HEK293 (cell line): ENCODE measurements at regions not wholly inside any gene's neighbourhood (a gene's known extent, or its start where the extent isn't known, plus 50 kb on each side); places are given as distances from the start of the nearest gene placed in this dataset.

Experiments
- CTCF ChIA-PET: fragments of 350-600 bp; formaldehyde crosslinking; extraction: SDS; loops from one replicate; lab custom pipeline; 2021; ENCODE audit warnings: antibody characterized with exemption; lab: Yijun Ruan, JAX
- POLR2A ChIA-PET: fragments of 300-600 bp; formaldehyde crosslinking; extraction: SDS; loops from one replicate; lab custom pipeline; 2020; ENCODE audit warnings: antibody characterized with exemption, inconsistent platforms; lab: Yijun Ruan, JAX
- H3K27ac ChIP-seq: fragments of 200-500 bp; sonication (Bioruptor generic); 2 replicates; pipeline ENCODE4 v1.5.1; 2014; ENCODE audit warnings: low read depth, low read length, control low read depth, inconsistent platforms; ENCODE audit errors: extremely low read depth
- H3K36me3 ChIP-seq, 2 experiments: fragments of 200-500 bp in 1 of 2; sonication (Bioruptor generic) in 1 of 2; 1 replicate in 1 of 2; 2 replicates in 1 of 2; pipeline ENCODE4 v1.5.1; 2014 to 2017; ENCODE audit warnings: inconsistent platforms in 2 of 2, low read length in 2 of 2; ENCODE audit not compliant: control insufficient read depth in 2 of 2, insufficient read depth in 1 of 2
- H3K4me1 ChIP-seq: fragments of 200-500 bp; sonication (Bioruptor generic); 2 replicates; pipeline ENCODE4 v1.5.1; 2014; ENCODE audit warnings: mild to moderate bottlenecking, low read length, inconsistent platforms; ENCODE audit not compliant: control insufficient read depth, insufficient read depth
- H3K4me3 ChIP-seq: 2 replicates; pipeline ENCODE4 v1.5.1; 2011; ENCODE audit warnings: low read depth, mild to moderate bottlenecking, control low read depth, low read length, moderate library complexity
- H3K9me3 ChIP-seq: fragments of 200-500 bp; sonication (Bioruptor generic); 2 replicates; pipeline ENCODE4 v1.5.1; 2014; ENCODE audit warnings: low read depth, low read length, inconsistent platforms; ENCODE audit not compliant: control insufficient read depth, insufficient read depth
- AEBP2 ChIP-seq: fragments of 450-650 bp; formaldehyde crosslinking; IDR thresholded peaks from 2 replicates; pipeline ENCODE4 v1.5.1; 2016; ENCODE audit warnings: missing biosample characterization, missing genetic modification characterization, borderline replicate concordance
- FEZF1 ChIP-seq: fragments of 450-650 bp; formaldehyde crosslinking; IDR thresholded peaks from 2 replicates; pipeline ENCODE4 v1.5.1; 2016; ENCODE audit warnings: missing biosample characterization, missing genetic modification characterization
- GLIS1 ChIP-seq: fragments of 450-650 bp; formaldehyde crosslinking; IDR thresholded peaks from 2 replicates; pipeline ENCODE4 v1.5.1; 2016; ENCODE audit warnings: missing biosample characterization, missing genetic modification characterization
- GLIS2 ChIP-seq: fragments of 450-650 bp; formaldehyde crosslinking; IDR thresholded peaks from 2 replicates; pipeline ENCODE4 v1.5.1; 2016; ENCODE audit warnings: missing biosample characterization, missing genetic modification characterization
- RBAK ChIP-seq: fragments of 450-650 bp; formaldehyde crosslinking; IDR thresholded peaks from 2 replicates; pipeline ENCODE4 v1.5.1; 2016; ENCODE audit warnings: missing biosample characterization, missing genetic modification characterization
- SP3 ChIP-seq: fragments of 450-650 bp; formaldehyde crosslinking; IDR thresholded peaks from 2 replicates; pipeline ENCODE4 v1.5.1; 2016; ENCODE audit warnings: missing biosample characterization, missing genetic modification characterization
- TCF7L2 ChIP-seq: IDR thresholded peaks from 2 replicates; pipeline ENCODE4 v1.6.1; 2011; ENCODE audit warnings: low read depth, mild to moderate bottlenecking, inconsistent platforms, low read length, moderate library complexity, borderline replicate concordance
- ZBTB11 ChIP-seq: fragments of 450-650 bp; formaldehyde crosslinking; conservative IDR thresholded peaks from 2 replicates; pipeline ENCODE4 v1.5.1; 2016; ENCODE audit warnings: low read depth, missing biosample characterization, missing genetic modification characterization
- ZEB2 ChIP-seq: fragments of 450-650 bp; formaldehyde crosslinking; IDR thresholded peaks from 2 replicates; pipeline ENCODE4 v1.5.1; 2016; ENCODE audit warnings: missing biosample characterization, missing genetic modification characterization
- ZNF138 ChIP-seq: fragments of 450-650 bp; formaldehyde crosslinking; IDR thresholded peaks from 2 replicates; pipeline ENCODE4 v1.5.1; 2016; ENCODE audit warnings: missing biosample characterization, missing genetic modification characterization, borderline replicate concordance
- ZNF169 ChIP-seq: fragments of 450-650 bp; formaldehyde crosslinking; IDR thresholded peaks from 2 replicates; pipeline ENCODE4 v1.5.1; 2016; ENCODE audit warnings: missing biosample characterization, missing genetic modification characterization
- ZNF223 ChIP-seq: fragments of 450-650 bp; formaldehyde crosslinking; IDR thresholded peaks from 2 replicates; pipeline ENCODE4 v1.5.1; 2016; ENCODE audit warnings: missing biosample characterization, missing genetic modification characterization
- ZNF274 ChIP-seq, 2 experiments: fragments of 200-500 bp in 1 of 2; fragments of 450-650 bp in 1 of 2; sonication (Bioruptor generic) in 1 of 2; formaldehyde crosslinking in 1 of 2; IDR thresholded peaks; 2 replicates each; pipeline versions ENCODE4 v1.5.1 to v1.6.1; 2014 to 2016; ENCODE audit warnings: borderline replicate concordance in 1 of 2, inconsistent platforms in 1 of 2, low read length in 1 of 2, missing biosample characterization in 1 of 2, missing genetic modification characterization in 1 of 2
- ZNF362 ChIP-seq: fragments of 450-650 bp; formaldehyde crosslinking; IDR thresholded peaks from 2 replicates; pipeline ENCODE4 v1.5.1; 2016; ENCODE audit warnings: missing biosample characterization, missing genetic modification characterization
- ZNF366 ChIP-seq: fragments of 450-650 bp; formaldehyde crosslinking; conservative IDR thresholded peaks from 2 replicates; pipeline ENCODE4 v1.5.1; 2016; ENCODE audit warnings: missing biosample characterization, missing genetic modification characterization
- ZNF391 ChIP-seq: fragments of 450-650 bp; formaldehyde crosslinking; IDR thresholded peaks from 2 replicates; pipeline ENCODE4 v1.5.1; 2016; ENCODE audit warnings: low read depth, missing biosample characterization, missing genetic modification characterization, borderline replicate concordance
- ZNF404 ChIP-seq: fragments of 450-650 bp; formaldehyde crosslinking; IDR thresholded peaks from 2 replicates; pipeline ENCODE4 v1.5.1; 2017; ENCODE audit warnings: missing biosample characterization, missing genetic modification characterization
- ZNF473 ChIP-seq: fragments of 450-650 bp; formaldehyde crosslinking; IDR thresholded peaks from 2 replicates; pipeline ENCODE4 v1.5.1; 2017; ENCODE audit warnings: missing biosample characterization, missing genetic modification characterization
- ZNF48 ChIP-seq: fragments of 450-650 bp; formaldehyde crosslinking; IDR thresholded peaks from 2 replicates; pipeline ENCODE4 v1.5.1; 2016; ENCODE audit warnings: missing biosample characterization, missing genetic modification characterization
- ZNF501 ChIP-seq: fragments of 450-650 bp; formaldehyde crosslinking; IDR thresholded peaks from 2 replicates; pipeline ENCODE4 v1.5.1; 2016; ENCODE audit warnings: missing biosample characterization, missing genetic modification characterization
- ZNF548 ChIP-seq: fragments of 450-650 bp; formaldehyde crosslinking; IDR thresholded peaks from 2 replicates; pipeline ENCODE4 v1.5.1; 2016; ENCODE audit warnings: missing biosample characterization, missing genetic modification characterization
- ZNF549 ChIP-seq: fragments of 450-650 bp; IDR thresholded peaks from 2 replicates; pipeline ENCODE4 v1.5.1; 2018; ENCODE audit warnings: missing biosample characterization, missing genetic modification characterization, mild to moderate bottlenecking, inconsistent platforms, moderate library complexity
- ZNF560 ChIP-seq: fragments of 450-650 bp; formaldehyde crosslinking; IDR thresholded peaks from 2 replicates; pipeline ENCODE4 v1.5.1; 2017; ENCODE audit warnings: missing biosample characterization, missing genetic modification characterization, borderline replicate concordance
- ZNF600 ChIP-seq: fragments of 450-650 bp; formaldehyde crosslinking; IDR thresholded peaks from 2 replicates; pipeline ENCODE4 v1.5.1; 2016; ENCODE audit warnings: missing biosample characterization, missing genetic modification characterization
- ZSCAN18 ChIP-seq: fragments of 450-650 bp; formaldehyde crosslinking; IDR thresholded peaks from 2 replicates; pipeline ENCODE4 v1.5.1; 2016; ENCODE audit warnings: missing biosample characterization, missing genetic modification characterization
- ZSCAN23 ChIP-seq: fragments of 450-650 bp; formaldehyde crosslinking; IDR thresholded peaks from 2 replicates; pipeline ENCODE4 v1.5.1; 2016; ENCODE audit warnings: missing biosample characterization, missing genetic modification characterization
- ZXDB ChIP-seq: fragments of 450-650 bp; formaldehyde crosslinking; IDR thresholded peaks from 2 replicates; pipeline ENCODE4 v1.5.1; 2016; ENCODE audit warnings: missing biosample characterization, missing genetic modification characterization

- POLR2A ChIA-PET, result no interaction called here
- TF ChIP-seq ZNF548 (tag by site-specific recombination) (no peak), ZEB2 (tag by site-specific recombination) (no peak), ZBTB11 (tag by site-specific recombination) (no peak), ZSCAN23 (tag by site-specific recombination) (no peak), ZNF501 (tag by site-specific recombination) (no peak), AEBP2 (tag by site-specific recombination) (no peak), ZNF600 (no peak), GLIS2 (tag by site-specific recombination) (no peak), GLIS1 (tag by site-specific recombination) (no peak), ZXDB (tag by site-specific recombination) (no peak), ZNF549 (tag by site-specific recombination) (no peak), RBAK (tag by site-specific recombination) (no peak), ZSCAN18 (tag by site-specific recombination) (no peak), ZNF362 (tag by site-specific recombination) (no peak), ZNF274 (IDR thresholded peaks at IDR 0.05; ENCODE audit: low read length) (no peak), ZNF274 (tag by site-specific recombination; IDR thresholded peaks at IDR 0.05; ENCODE audit: borderline replicate concordance) (no peak), ZNF560 (tag by site-specific recombination) (no peak)
- TF ChIP-seq, all 188 proteins: peak for 0
- H3K27ac ChIP-seq, result no peak overlapping the region
- CTCF ChIA-PET, result no interaction called here
- H3K4me3 ChIP-seq, result no peak overlapping the region
- no peaks in the 10 kb centered on the region for H3K4me1 ChIP-seq
- no peaks in the 10 kb centered on the region for H3K9me3 ChIP-seq
- H3K36me3 ChIP-seq, result no peaks in the 10 kb centered on the region
These were observed 286.6 kb downstream of the DTWD2 start for GRCh38 chr5:118701791-118702190.

GRCh38 chr5:118700510-118700909 is 287.8 kb downstream of the DTWD2 start:
- CTCF ChIA-PET, result interaction anchor here (0.7 kb wide), 1 partner anchor 92 kb away, joined by 3 read pairs; no protein-coding TSS in a partner anchor

More at GRCh38 chr5:118700510-118700909, 287.8 kb downstream of the DTWD2 start:
- H3K27ac ChIP-seq, result no peak overlapping the region
- TF ChIP-seq ZNF169 (no peak), ZNF138 (tag by site-specific recombination) (no peak), ZNF404 (no peak), ZNF366 (no peak), FEZF1 (tag by site-specific recombination) (no peak), ZNF223 (tag by site-specific recombination) (no peak), TCF7L2 (no peak), ZNF473 (tag by site-specific recombination) (no peak), ZNF48 (no peak), RBAK (tag by site-specific recombination) (no peak), ZNF391 (tag by site-specific recombination) (no peak), ZSCAN23 (tag by site-specific recombination) (no peak), SP3 (no peak)
- no peaks in the 10 kb centered on the region for H3K9me3 ChIP-seq
- POLR2A ChIA-PET, result no interaction called here
- no peak overlapping the region for H3K4me3 ChIP-seq
- no peaks in the 10 kb centered on the region for H3K4me1 ChIP-seq
- H3K36me3 ChIP-seq, result no peaks in the 10 kb centered on the region
